Heart right ventricle (tissue), 16 donors: ENCODE measurements at regions not wholly inside any gene's neighbourhood (a gene's known extent, or its start where the extent isn't known, plus 50 kb on each side); places are given as distances from the start of the nearest gene placed in this dataset.

Experiments
- ATAC-seq, 8 donors: fragments of 200-7000 bp; cut with Tn5 transposase; one replicate each; pipeline ENCODE4 v1.9.1; 2020; ENCODE audit warnings: mild to moderate bottlenecking in 8 of 8, moderate library complexity in 8 of 8, moderate number of reproducible peaks in 1 of 8
- DNase-seq, 2 donors: peaks; one replicate each; pipeline ENCODE4 v3.0.0-alpha.2; 2020
- H3K27ac ChIP-seq, 10 donors: fragments of 200-600 bp; sonication (generic) in 2 of 10; one replicate each; pipeline versions ENCODE4 v1.5.0 to v1.8.0; 2020 to 2022; ENCODE audit warnings: mild to moderate bottlenecking in 3 of 10
- H3K27me3 ChIP-seq, 7 donors: fragments of 200-600 bp; one replicate each; pipeline ENCODE4 v1.8.0; 2021 to 2022; ENCODE audit warnings: mild to moderate bottlenecking in 2 of 7
- H3K36me3 ChIP-seq, 9 donors: fragments of 200-600 bp; sonication (generic) in 1 of 9; one replicate each; pipeline versions ENCODE4 v1.5.0 to v1.8.0; 2020 to 2022; ENCODE audit warnings: mild to moderate bottlenecking in 2 of 9
- H3K4me1 ChIP-seq, 9 donors: fragments of 200-600 bp; sonication (generic) in 1 of 9; one replicate each; pipeline versions ENCODE4 v1.5.0 to v1.8.0; 2020 to 2022; ENCODE audit warnings: mild to moderate bottlenecking in 4 of 9
- H3K4me3 ChIP-seq, 10 donors: fragments of 200-600 bp; sonication (generic) in 2 of 10; one replicate each; pipeline versions ENCODE4 v1.5.0 to v1.8.0; 2020 to 2022; ENCODE audit warnings: mild to moderate bottlenecking in 7 of 10, moderate library complexity in 2 of 10
- H3K9me3 ChIP-seq, 11 donors: fragments of 200-600 bp in 10 of 11; sonication (generic) in 2 of 11; one replicate each; pipeline versions ENCODE4 v1.5.0 to v1.8.0; 2013 to 2022; ENCODE audit warnings: mild to moderate bottlenecking in 2 of 11, control low read depth in 1 of 11, moderate library complexity in 1 of 11
- WGBS, 2 donors: extraction: QIAGEN DNeasy Blood & Tissue Kit; methylation state at CpG; one replicate each; pipeline ENCODE4 v1.1.7; 2013; ENCODE audit warnings: inconsistent platforms in 1 of 2; 5-methylcytosine and 5-hydroxymethylcytosine counted together
- intact Hi-C, 10 donors: fragments of 100-400 bp; cut with DNase I; formaldehyde crosslinking; loops; one replicate each; pipeline versions ENCODE4 v1.11.1 to v1.14.2; 2022
- TF ChIP-seq, protein P1 (sequence below), 9 donors: fragments of 200-600 bp; sonication (generic) in 2 of 9; IDR thresholded peaks; one replicate each; pipeline versions ENCODE4 v1.5.0 to v1.8.0; 2021 to 2022; ENCODE audit warnings: antibody characterized with exemption in 9 of 9, mild to moderate bottlenecking in 5 of 9, moderate library complexity in 1 of 9
- donor health status: Arrhythmogenic right ventricular cardiomyopathy.
- donor health status: ischemic (EF 13 %, LVEDD 7.1; RV severe dilation, severe dysfunction).
- donor health status: healthy with polysubstance abuse.
- donor health status: DM: no; HTN: yes; CAD: no.
- donor health status: DM: no; HTN: no; CAD: no.
- donor health status: ischemic (EF 25% LVEDD 6.9; RV normal size, moderate dysfunction).
- donor health status: ischemic (EF 25% LVEDD 5.7; RV mildly dilated, moderate dysfunction).
- donor health status: healthy.
- donor health status: DM: yes; HTN: yes; CAD: no.
- donor health status: Ischemic cardiomyopathy.
- donor health status: ischemic (EF 35%, LVEDD 5.7; RV mildly dilated, moderate dysfunction).
- donor health status: nonischemic (EF 11% LVEDD 7.7; RV severe dilation, severe dysfunction).
- donor health status: DM: yes; HTN: yes; CAD: no.
- donor health status: PGD.
- donor health status: ischemic (EF 29% LVEDD 5.4; RV normal size, mild dysfunction).
- donor health status: nonischemic (EF 23%, LVEDD 6.1; RV moderate dilation, normal function).

DNA sequence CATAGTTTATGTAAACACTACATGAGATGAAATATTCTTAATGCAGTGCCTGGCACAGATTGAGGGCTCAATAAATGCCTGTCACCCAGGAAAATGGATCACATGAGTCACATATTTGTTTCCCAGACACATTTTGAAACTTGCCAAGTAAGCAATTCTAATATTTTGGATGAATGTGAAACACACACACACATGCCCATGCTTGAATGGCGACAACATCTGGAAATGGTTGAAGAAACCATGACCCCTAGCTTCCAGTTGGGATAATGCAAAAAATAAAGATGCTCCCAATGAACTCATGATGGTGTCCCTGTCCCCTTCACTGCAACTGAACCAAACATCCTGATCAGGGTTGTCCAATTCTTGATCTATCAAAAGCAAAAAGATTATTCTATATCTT lies 797.3 kb downstream of the XPNPEP1 start:
- no peak overlapping the region for H3K27ac ChIP-seq

DNA sequence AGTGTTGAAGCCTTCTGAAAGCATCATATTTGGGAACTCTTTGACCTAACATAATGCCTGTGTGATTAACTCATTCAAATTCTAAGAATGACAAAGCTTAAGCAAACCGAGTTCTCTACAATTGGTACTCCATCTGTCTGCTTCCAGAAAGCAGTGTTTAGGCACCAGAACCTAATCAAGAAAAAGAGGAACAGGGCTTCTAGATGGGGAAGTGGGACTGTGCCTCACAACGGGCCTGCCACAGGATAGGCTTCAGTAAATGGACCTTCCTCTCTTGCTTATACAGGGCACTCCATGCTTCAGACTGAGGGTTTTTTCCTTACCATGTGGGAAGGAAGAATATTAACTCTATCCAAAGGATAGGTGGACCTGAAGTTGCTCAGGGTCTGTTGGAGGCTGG lies 808.1 kb downstream of the XPNPEP1 start:
- TF ChIP-seq, protein P1, sequence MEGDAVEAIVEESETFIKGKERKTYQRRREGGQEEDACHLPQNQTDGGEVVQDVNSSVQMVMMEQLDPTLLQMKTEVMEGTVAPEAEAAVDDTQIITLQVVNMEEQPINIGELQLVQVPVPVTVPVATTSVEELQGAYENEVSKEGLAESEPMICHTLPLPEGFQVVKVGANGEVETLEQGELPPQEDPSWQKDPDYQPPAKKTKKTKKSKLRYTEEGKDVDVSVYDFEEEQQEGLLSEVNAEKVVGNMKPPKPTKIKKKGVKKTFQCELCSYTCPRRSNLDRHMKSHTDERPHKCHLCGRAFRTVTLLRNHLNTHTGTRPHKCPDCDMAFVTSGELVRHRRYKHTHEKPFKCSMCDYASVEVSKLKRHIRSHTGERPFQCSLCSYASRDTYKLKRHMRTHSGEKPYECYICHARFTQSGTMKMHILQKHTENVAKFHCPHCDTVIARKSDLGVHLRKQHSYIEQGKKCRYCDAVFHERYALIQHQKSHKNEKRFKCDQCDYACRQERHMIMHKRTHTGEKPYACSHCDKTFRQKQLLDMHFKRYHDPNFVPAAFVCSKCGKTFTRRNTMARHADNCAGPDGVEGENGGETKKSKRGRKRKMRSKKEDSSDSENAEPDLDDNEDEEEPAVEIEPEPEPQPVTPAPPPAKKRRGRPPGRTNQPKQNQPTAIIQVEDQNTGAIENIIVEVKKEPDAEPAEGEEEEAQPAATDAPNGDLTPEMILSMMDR (IDR thresholded peaks at IDR 0.05) = no peak
- Histone ChIP-seq H3K4me3 (no peak overlapping the region), H3K9me3 (peaks cover 0 to 27% (median 5%) of the 10 kb centered on the region in 11 donors), H3K36me3 (no peaks in the 10 kb centered on the region), H3K27me3 (no peaks in the 10 kb centered on the region), H3K27ac (no peak overlapping the region), H3K4me1 (no peaks in the 10 kb centered on the region)
- DNase-seq (no peak), ATAC-seq (no peak)
- intact Hi-C loops = no loop called here
- WGBS, 2 donors = 77 to 78% methylated on average over 2 of the region's 2 CpGs

More for the DNA sequence above, 797.3 kb downstream of the XPNPEP1 start:
- H3K36me3 ChIP-seq = no peaks in the 10 kb centered on the region
- ATAC-seq (no peak), DNase-seq (no peak)
- H3K4me1 ChIP-seq = no peaks in the 10 kb centered on the region
- no peaks in the 10 kb centered on the region for H3K9me3 ChIP-seq
- TF ChIP-seq, protein P1 (IDR thresholded peaks at IDR 0.05) = peak in 1 of 9 donors; percentile 10
- no peaks in the 10 kb centered on the region for H3K27me3 ChIP-seq
- WGBS, 2 donors = 51% methylated on average over 1 of the region's 1 CpG
- intact Hi-C loops = no loop called here
- no peak overlapping the region for H3K4me3 ChIP-seq

DNA sequence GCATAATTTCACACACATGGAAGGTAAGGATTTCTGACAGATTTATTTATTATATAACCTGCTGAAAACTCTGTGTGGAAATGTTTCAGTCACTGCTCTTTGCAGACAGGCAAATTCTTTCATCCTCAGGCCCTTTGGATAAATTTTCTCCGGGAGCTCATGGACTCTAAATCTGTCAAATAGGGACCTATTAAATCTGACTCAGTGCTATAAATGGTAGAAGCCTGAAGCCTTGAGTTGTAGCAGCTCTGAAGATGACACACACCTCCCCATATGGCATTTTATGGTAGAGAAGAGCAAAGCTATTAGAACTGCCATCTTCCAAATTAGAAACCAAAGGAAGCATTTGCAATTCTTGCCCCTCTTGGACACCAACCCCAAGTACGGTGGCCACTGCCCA lies 808.7 kb downstream of the XPNPEP1 start:
- intact Hi-C loops = no loop called here
- no peak overlapping the region for H3K27ac ChIP-seq
- TF ChIP-seq, protein P1 (IDR thresholded peaks at IDR 0.05) = no peak
- WGBS, 2 donors = 75 to 89% methylated on average over 2 of the region's 2 CpGs
- H3K4me3 ChIP-seq = no peak overlapping the region
- DNase-seq = no peak
- H3K27me3 ChIP-seq = no peaks in the 10 kb centered on the region
- H3K36me3 ChIP-seq = no peaks in the 10 kb centered on the region
- H3K9me3 ChIP-seq = peaks cover 0 to 27% (median 5%) of the 10 kb centered on the region in 11 donors
- no peaks in the 10 kb centered on the region for H3K4me1 ChIP-seq
- no peak for ATAC-seq

DNA sequence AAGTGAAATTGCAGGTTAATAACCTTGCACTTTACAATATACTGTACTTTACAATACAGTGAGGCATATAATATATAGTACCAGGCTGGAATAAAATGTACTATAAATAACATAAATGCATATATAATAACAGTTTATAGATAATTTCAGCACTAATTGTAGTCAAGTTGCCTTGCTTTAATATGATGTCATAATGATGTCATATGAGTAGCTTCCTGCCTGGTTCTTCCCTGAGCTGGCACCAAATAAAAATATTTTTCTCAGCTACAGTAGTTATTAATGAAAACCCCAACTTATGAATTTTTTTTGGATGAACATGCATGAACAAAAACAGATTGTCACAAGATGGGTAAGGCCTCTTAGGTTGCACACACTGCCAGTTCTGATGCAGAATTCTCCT lies 816.7 kb downstream of the XPNPEP1 start:
- no peak for ATAC-seq
- no peak for DNase-seq
- Histone ChIP-seq H3K4me3 (no peak overlapping the region), H3K27ac (no peak overlapping the region), H3K4me1 (no peaks in the 10 kb centered on the region), H3K9me3 (no peaks in the 10 kb centered on the region), H3K27me3 (no peaks in the 10 kb centered on the region), H3K36me3 (no peaks in the 10 kb centered on the region)
- intact Hi-C loops = no loop called here
- TF ChIP-seq, protein P1 (IDR thresholded peaks at IDR 0.05) = no peak

DNA sequence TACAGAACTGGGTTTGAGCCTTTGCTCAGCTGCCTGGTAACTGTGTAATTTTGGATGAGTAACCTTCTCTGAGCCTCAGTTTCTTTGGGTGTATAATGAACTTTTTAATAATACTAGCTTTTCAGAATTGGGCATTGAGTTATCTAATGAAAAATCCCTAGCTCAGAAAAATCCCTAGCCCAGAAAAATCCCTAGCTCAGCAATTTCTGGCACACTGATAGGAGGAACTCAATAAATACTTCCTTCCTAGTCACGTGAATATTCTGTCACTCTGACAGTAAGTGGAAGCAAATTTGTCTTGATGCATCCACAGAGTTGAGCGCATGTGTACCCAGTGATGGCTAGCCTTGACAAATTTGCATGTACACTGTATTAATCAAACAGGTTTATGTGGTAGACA lies 817.6 kb downstream of the XPNPEP1 start:
- TF ChIP-seq, protein P1 (IDR thresholded peaks at IDR 0.05) = no peak
- WGBS, 2 donors = 78 to 79% methylated on average over 2 of the region's 2 CpGs
- H3K9me3 ChIP-seq = no peaks in the 10 kb centered on the region

More for the DNA sequence above, 817.6 kb downstream of the XPNPEP1 start:
- DNase-seq (no peak), ATAC-seq (no peak)
- Histone ChIP-seq H3K4me3 (no peak overlapping the region), H3K4me1 (no peaks in the 10 kb centered on the region), H3K27ac (no peak overlapping the region), H3K36me3 (no peaks in the 10 kb centered on the region), H3K27me3 (no peaks in the 10 kb centered on the region)
- intact Hi-C loops = no loop called here
